Loucy (cell line): ENCODE measurements at regions not wholly inside any gene's neighbourhood (a gene's known extent, or its start where the extent isn't known, plus 50 kb on each side); places are given as distances from the start of the nearest gene placed in this dataset.

ENCODE experiments used
- CTCF ChIP-seq: fragments of 200-600 bp; sonication (generic); conservative IDR thresholded peaks from 2 replicates; pipeline ENCODE4 v1.5.1; 2014; ENCODE audit warnings: mild to moderate bottlenecking, antibody characterized with exemption, low read length
- EZH2phosphoT487 ChIP-seq: fragments of 200-600 bp; IDR thresholded peaks from 2 replicates; pipeline ENCODE4 v1.6.1; 2018; ENCODE audit warnings: antibody characterized with exemption, mild to moderate bottlenecking, moderate library complexity, borderline replicate concordance

- TF ChIP-seq CTCF (no peak), EZH2phosphoT487 (no peak)
Measured at GRCh38 chrX:148259990-148260389, 240.4 kb upstream of the AFF2 start.
